Pancreas (tissue), 10 donors: ENCODE measurements at regions not wholly inside any gene's neighbourhood (a gene's known extent, or its start where the extent isn't known, plus 50 kb on each side); places are given as distances from the start of the nearest gene placed in this dataset.

ENCODE experiments used
- ATAC-seq, 4 donors: fragments of 200-7000 bp; cut with Tn5 transposase; one replicate each; pipeline versions ENCODE4 v1.8.0 to v1.9.1; 2020; ENCODE audit warnings: mild to moderate bottlenecking in 4 of 4, moderate library complexity in 4 of 4
- DNase-seq, 6 donors: peaks; one replicate each; pipeline ENCODE4 v3.0.0-alpha.2; 2020
- FAIRE-seq: peaks from 2 replicates; lab custom pipeline; 2012; peaks lifted over from hg19 to GRCh38; lab: Jason Lieb, UNC
- H3K27ac ChIP-seq, 4 donors: fragments of 200-600 bp; sonication (generic); 1 replicate in 3 of 4; 2 replicates in 1 of 4; pipeline versions ENCODE4 v1.5.0 to v1.8.0; 2020
- H3K27me3 ChIP-seq, 4 donors: fragments of 200-600 bp; one replicate each; pipeline ENCODE4 v1.8.0; 2021
- H3K36me3 ChIP-seq, 3 donors: fragments of 200-600 bp; sonication (generic) in 1 of 3; one replicate each; pipeline versions ENCODE4 v1.5.0 to v1.8.0; 2020 to 2021
- H3K4me1 ChIP-seq, 3 donors: fragments of 200-600 bp; one replicate each; pipeline ENCODE4 v1.8.0; 2021
- H3K4me3 ChIP-seq, 4 donors: fragments of 200-600 bp; sonication (generic) in 2 of 4; one replicate each; pipeline versions ENCODE4 v1.5.0 to v1.8.0; 2020 to 2021
- H3K9me3 ChIP-seq, 4 donors: fragments of 200-600 bp; one replicate each; pipeline ENCODE4 v1.8.0; 2021
- CTCF ChIP-seq, 4 donors: fragments of 200-600 bp; sonication (generic) in 3 of 4; IDR thresholded peaks; one replicate each; pipeline versions ENCODE4 v1.5.0 to v1.8.0; 2021; ENCODE audit warnings: antibody characterized with exemption in 4 of 4
- WGBS, 2 donors: extraction: QIAGEN DNeasy Blood & Tissue Kit; methylation state at CpG; one replicate each; pipeline ENCODE4 v1.1.7; 2013; 5-methylcytosine and 5-hydroxymethylcytosine counted together
- intact Hi-C, 3 donors: fragments of 100-400 bp; cut with DNase I; formaldehyde crosslinking; loops; one replicate each; pipeline versions ENCODE4 v1.11.1 to v1.14.2; 2022
- donor health status: healthy with polysubstance abuse.
- donor health status: DM: no; HTN: no; CAD: no; lungs with moderate emphysema.
- donor health status: DM: no; HTN: no; CAD: no.
- donor health status: control.
- donor health status: control.
- donor health status: Bipolar disorder and iron deficiency.
- donor health status: DM: yes; HTN: yes; CAD: no.
- donor health status: DM: no; HTN: no; CAD: no.
- donor health status: DM: no; HTN: no; CAD: no.
- donor health status: DM: yes; HTN: yes; CAD: no.

DNA sequence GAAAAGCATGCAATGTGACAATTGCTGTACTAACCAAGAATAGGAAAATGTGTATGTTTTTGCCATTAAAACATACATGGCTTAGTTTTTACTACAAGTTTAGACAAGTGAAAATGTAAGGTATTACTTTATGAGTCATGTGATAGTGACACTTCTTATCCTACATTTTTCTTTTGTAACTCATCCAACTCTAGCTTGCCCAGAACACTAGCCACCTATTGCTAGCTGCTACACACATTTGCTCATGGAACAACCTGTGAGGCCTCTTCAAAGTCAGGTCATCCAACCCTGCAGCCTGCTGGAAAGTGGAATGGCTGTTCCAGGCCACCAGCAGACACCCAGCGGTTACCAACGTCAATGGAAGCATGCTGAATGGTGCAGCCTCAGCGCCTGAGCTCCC is 1043.9 kb downstream of the TMEM182 start:
- WGBS, 2 donors, result 73 to 87% methylated on average over 3 of the region's 3 CpGs
- Histone ChIP-seq H3K9me3 (no peaks in the 10 kb centered on the region), H3K36me3 (no peaks in the 10 kb centered on the region), H3K27me3 (no peaks in the 10 kb centered on the region), H3K4me3 (no peak overlapping the region), H3K27ac (no peak overlapping the region), H3K4me1 (no peaks in the 10 kb centered on the region)
- TF ChIP-seq CTCF (IDR thresholded peaks at IDR 0.05), result no peak
- FAIRE-seq, result no peak
- no peak for DNase-seq
- intact Hi-C loops, result no loop called here
- ATAC-seq, result no peak

GRCh38 chr2:103808814-103809213 is 1045.1 kb upstream of the POU3F3 start:
- WGBS, 2 donors, result 46 to 52% methylated on average over 8 of the region's 8 CpGs
- Histone ChIP-seq H3K4me1 (no peaks in the 10 kb centered on the region), H3K27me3 (no peaks in the 10 kb centered on the region), H3K36me3 (no peaks in the 10 kb centered on the region), H3K4me3 (no peak overlapping the region), H3K27ac (no peak overlapping the region), H3K9me3 (no peaks in the 10 kb centered on the region)
- no peak for FAIRE-seq
- intact Hi-C loops, result no loop called here
- no peak for ATAC-seq
- TF ChIP-seq CTCF (IDR thresholded peaks at IDR 0.05), result no peak
- DNase-seq, result no peak

DNA sequence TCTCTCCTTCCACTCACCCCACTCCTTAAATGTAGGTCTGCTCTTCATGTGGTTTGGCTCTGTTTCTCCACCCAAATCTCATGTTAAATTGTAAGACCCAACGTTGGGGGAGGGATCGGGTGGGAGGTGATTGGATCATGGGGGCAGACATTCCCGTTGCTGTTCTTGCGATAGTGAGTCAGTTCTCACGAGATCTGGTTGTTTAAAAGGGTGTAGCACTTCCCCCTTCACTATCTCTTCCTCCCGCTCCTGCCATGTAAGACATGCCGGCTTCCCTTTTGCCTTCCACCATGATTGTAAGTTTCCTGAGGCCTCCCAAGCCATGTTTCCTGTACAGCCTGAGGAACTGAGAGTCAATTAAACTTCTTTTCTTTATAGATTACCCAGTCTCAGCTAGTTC is 1044.5 kb upstream of the POU3F3 start:
- no peaks in the 10 kb centered on the region for H3K9me3 ChIP-seq
- no peak for TF ChIP-seq CTCF (IDR thresholded peaks at IDR 0.05)
- H3K36me3 ChIP-seq, result no peaks in the 10 kb centered on the region
- WGBS, 2 donors, result 57 to 60% methylated on average over 7 of the region's 7 CpGs
- intact Hi-C loops, result no loop called here
- no peak overlapping the region for H3K27ac ChIP-seq
- no peaks in the 10 kb centered on the region for H3K27me3 ChIP-seq
- DNase-seq, result no peak
- no peak for FAIRE-seq
- H3K4me1 ChIP-seq, result no peaks in the 10 kb centered on the region
- ATAC-seq, result no peak
- no peak overlapping the region for H3K4me3 ChIP-seq

- Histone ChIP-seq H3K4me3 (no peak overlapping the region), H3K27me3 (no peaks in the 10 kb centered on the region), H3K4me1 (no peaks in the 10 kb centered on the region), H3K9me3 (no peaks in the 10 kb centered on the region), H3K27ac (no peak overlapping the region), H3K36me3 (no peaks in the 10 kb centered on the region)
- intact Hi-C loops, result no loop called here
- FAIRE-seq, result no peak
- no peak for DNase-seq
- no peak for ATAC-seq
- 48 to 51% methylated on average over 7 of the region's 7 CpGs for WGBS, 2 donors
- no peak for TF ChIP-seq CTCF (IDR thresholded peaks at IDR 0.05)
Observed at GRCh38 chr2:103809941-103810441, 1043.9 kb upstream of the POU3F3 start.

GRCh38 chr2:103810875-103811274 is 1043.0 kb upstream of the POU3F3 start:
- Histone ChIP-seq H3K9me3 (no peaks in the 10 kb centered on the region), H3K36me3 (no peaks in the 10 kb centered on the region), H3K4me3 (no peak overlapping the region), H3K27ac (no peak overlapping the region), H3K4me1 (no peaks in the 10 kb centered on the region), H3K27me3 (no peaks in the 10 kb centered on the region)
- no peak for TF ChIP-seq CTCF (IDR thresholded peaks at IDR 0.05)
- DNase-seq (no peak), FAIRE-seq (no peak), ATAC-seq (no peak)
- intact Hi-C loops, result no loop called here
- WGBS, 2 donors, result 36 to 47% methylated on average over 2 of the region's 2 CpGs
